HG03571 (cell line): ENCODE measurements at regions not wholly inside any gene's neighbourhood (a gene's known extent, or its start where the extent isn't known, plus 50 kb on each side); places are given as distances from the start of the nearest gene placed in this dataset.

Experiments used
- ATAC-seq: cut with Tn5 transposase; IDR thresholded peaks from one replicate; pipeline ENCODE4 v1.9.1; 2021; ENCODE audit not compliant: unreplicated experiment

GRCh38 chr17:413706-414380, 61.2 kb upstream of the RPH3AL start:
- no peak for ATAC-seq

- no peak for ATAC-seq
Measured at GRCh38 chr17:413016-413350, 60.4 kb upstream of the RPH3AL start.

- ATAC-seq: no peak
Measured at GRCh38 chr17:412211-413015, 59.8 kb upstream of the RPH3AL start.

GRCh38 chr17:411421-412120, 59.0 kb upstream of the RPH3AL start:
- no peak for ATAC-seq

GRCh38 chr17:410543-411401, 58.2 kb upstream of the RPH3AL start:
- ATAC-seq: no peak

- ATAC-seq: peak; percentile 78
Measured at GRCh38 chr17:409848-410542, 57.4 kb upstream of the RPH3AL start.

- ATAC-seq: no peak
Measured at GRCh38 chr17:409308-409847, 56.8 kb upstream of the RPH3AL start.

- ATAC-seq: no peak
Measured at GRCh38 chr17:404703-405102, 52.1 kb upstream of the RPH3AL start.
